ENCODE measurements at regions not wholly inside any gene's neighbourhood (a gene's known extent, or its start where the extent isn't known, plus 50 kb on each side); places are given as distances from the start of the nearest gene placed in this dataset.
"Not testable (repeated sequence)": the region's sequence is repeated elsewhere in the genome, so short reads cannot be mapped to it uniquely, and the experiment has no call there.

DNA sequence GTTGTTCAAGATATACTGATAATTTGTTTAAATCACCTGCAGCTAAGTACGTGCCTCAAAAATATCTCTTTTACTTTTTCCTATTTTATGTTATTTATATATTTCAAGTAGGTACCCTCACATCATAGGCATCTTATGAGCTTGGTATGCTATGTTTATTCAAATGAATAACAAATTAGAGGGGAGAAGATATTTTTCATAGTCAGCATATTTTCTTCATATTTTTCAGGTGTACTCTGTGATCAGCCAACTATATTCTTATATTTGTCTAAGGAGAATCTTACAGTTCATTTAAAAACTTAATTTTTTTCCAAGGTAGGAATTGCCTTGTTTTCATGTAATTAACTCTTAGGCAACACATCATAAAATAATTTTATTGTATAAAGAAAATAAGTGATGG is 421.1 kb upstream of the GRM7 start:
- in situ Hi-C loops (cut with MboI; ENCODE audit: low pct_unique_long_range_greater_than_20kb, low sequenced_read_pairs): no loop called here
- no peak for DNase-seq

DNA sequence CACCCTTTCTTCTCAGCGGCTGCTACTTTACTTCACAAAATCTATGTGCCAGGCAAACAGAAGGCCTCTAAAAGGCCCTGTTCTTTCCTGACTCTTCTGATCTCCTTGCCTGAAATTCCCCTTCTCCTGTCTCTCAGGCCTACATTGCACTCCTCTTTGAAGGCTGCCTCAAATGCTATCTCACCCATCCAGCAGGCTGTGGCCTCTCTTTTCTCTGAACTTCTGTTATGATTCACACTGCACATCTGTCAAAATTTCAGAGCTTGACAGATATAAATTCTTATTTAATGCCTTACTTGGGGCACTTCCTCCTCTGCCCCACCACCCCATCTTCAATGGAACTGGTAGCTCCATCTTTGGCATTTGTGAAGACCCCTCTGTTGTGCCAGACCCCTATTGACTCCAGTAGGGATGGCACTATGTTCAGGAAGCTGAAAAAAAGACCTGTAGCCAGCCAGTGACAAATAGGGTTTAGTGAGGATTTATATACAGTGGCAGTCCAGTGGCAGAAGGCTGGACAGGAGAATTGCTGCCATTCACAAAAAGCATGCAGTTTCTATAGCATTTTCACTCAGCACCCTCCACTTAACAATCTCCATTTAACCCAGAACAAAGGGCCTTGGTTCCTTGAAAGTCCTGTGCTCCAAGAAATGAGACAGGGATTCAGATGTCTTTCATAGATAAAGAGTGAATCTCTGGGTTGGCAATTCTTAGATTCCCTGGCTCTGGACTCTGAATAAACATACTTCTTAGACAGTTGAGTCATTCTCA is 415.8 kb upstream of the GRM7 start:
- DNase-seq: no peak
- in situ Hi-C loops (cut with MboI; ENCODE audit: low pct_unique_long_range_greater_than_20kb, low sequenced_read_pairs): no loop called here

DNA sequence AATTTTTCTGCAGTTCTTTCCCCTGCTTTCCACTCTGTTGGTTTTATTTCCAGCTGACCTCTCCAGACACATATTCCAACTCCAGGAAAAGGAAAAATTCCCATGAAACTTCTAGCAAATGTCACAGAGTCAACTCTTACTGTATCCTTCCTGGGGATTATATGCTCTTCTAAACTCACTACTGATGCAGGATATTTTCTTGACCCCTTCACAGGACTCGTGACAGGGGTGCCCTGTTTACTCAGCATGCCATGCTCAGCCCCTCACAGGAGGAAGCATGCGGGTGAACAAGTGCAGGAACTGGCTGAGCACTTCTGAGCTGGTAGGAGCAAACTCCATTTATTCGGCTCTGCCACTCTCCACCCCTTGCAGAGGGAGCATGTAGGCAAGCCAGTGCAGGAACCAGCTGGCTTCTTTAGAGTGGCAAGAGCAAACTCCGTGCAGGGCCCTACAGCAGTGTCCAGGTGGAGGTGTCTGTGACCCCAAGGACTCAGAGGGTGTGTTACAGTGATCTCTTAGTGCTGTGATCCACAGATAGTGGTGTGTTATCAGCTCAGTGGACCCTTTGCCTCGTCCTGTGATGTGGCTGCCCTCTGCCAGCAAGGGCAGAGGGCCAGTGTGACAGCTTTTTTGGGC is 413.6 kb upstream of the GRM7 start:
- DNase-seq: no peak
- in situ Hi-C loops (cut with MboI; ENCODE audit: low pct_unique_long_range_greater_than_20kb, low sequenced_read_pairs): no loop called here

DNA sequence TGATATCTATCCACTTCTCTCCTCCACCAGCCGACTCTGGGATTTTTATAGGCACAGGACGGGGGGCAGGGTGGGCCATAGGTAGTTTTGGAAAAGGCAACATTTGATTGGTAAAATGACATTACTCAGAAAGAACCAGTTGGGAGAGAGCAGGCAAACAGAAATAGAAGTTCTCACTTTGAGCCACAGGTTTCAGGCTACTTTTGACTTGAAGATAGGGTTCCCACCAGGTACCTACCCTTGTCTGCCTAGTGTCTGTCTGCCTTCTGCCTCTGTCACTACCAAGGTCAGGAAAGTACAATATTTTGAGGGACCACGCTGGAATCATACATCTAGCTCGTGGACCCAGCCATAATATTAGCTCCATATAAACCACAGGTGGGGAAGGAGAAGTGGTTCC is 412.9 kb upstream of the GRM7 start:
- in situ Hi-C loops (cut with MboI; ENCODE audit: low pct_unique_long_range_greater_than_20kb, low sequenced_read_pairs): no loop called here
- no peak for DNase-seq

DNA sequence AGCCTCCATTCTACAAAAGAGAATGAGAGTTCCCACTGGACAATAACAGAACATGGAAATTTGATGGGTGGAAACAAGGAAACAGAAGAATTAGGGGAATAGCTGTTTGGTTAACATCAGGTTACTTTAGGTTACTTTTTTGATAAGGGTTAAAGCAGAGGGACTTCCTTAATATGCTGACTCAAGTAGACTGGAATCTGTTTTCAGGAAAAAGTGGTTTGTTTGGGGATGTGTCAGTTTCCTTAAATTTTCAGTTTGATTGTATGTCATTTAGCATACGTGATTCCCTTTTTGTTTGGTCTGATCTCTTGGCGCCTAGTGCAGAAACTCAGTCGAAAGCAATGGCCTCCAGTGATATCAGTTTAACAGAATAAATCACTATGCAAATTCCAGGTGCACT is 411.8 kb upstream of the GRM7 start:
- no peak for DNase-seq
- in situ Hi-C loops (cut with MboI; ENCODE audit: low pct_unique_long_range_greater_than_20kb, low sequenced_read_pairs): no loop called here

DNA sequence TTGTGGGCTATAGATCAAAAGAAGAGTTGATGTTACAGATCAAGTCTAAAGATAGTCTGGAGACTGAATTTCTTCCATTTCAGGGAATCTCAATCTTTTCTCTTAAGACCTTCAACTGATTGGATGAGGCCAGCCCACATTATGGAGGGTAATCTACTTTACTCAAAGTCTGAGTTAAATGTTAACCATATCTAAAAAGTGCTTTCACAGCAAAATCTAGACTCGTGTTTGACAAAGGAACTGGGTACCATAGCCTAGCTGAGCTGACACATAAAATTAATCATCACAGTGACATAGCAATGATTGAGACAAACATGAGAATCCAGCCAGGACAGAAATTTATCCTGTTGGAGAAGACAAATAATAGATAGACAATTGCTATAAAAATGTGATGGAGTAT is 407.9 kb upstream of the GRM7 start:
- no peak for DNase-seq
- in situ Hi-C loops (cut with MboI; ENCODE audit: low pct_unique_long_range_greater_than_20kb, low sequenced_read_pairs): no loop called here

DNA sequence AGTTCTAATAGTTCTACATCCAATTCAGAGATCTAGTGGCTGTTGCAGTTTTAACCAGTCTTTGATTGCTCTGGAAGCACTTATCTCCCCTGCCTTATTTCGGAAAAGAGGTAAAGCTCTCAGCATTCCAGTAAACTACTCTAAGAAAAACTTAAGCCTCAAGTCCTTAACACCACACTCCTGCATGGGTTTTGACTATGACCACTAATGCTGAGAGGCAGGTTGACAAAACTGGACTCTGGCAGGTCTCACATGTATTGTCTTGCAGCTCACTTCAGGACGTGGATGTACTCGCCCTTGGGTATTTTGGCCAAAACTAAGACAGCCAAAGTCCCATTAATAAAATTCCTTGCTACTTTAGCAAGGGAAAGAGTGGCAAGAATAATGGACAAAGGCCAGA is 405.9 kb upstream of the GRM7 start:
- in situ Hi-C loops (cut with MboI; ENCODE audit: low pct_unique_long_range_greater_than_20kb, low sequenced_read_pairs): no loop called here
- DNase-seq: no peak

DNA sequence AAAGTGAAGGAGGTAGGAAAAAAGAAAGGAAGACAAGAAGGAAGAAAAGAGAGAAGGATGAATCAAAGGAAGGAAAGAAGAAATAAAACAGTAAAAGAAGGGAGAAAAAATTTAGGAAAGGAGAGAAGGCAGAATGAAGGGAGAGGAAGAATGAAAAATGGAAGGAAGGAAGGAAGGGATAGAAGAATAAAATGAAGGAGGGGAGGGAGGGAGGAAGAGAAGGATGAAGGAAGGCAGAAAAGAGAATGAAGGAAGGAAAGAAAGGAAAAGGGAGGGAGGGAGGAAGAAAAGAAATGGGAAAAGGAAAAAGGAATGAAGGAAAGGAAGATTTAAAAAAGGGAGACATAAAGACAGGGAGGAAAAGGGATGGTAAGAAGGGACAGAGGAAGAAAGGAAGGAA is 393.7 kb upstream of the GRM7 start:
- in situ Hi-C loops (cut with MboI; ENCODE audit: low pct_unique_long_range_greater_than_20kb, low sequenced_read_pairs): no loop called here

DNA sequence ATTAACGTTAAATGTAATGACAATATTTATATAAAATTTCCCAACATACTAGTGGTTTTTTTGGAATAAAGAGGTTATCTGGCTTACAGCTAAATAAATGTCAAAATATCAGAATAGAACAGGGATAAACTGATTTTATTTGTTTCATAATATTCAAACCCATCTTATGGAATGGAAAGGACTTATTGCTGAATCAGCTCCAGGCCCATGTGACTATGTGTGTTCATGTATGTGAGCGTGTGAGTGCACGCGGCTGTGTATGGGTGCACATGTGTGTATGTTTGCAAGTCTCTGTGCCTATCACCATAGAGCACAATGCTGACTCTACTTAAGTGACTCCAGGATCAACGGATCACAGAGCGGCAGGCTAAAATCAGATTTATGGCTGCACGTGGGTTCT is 392.3 kb upstream of the GRM7 start:
- in situ Hi-C loops (cut with MboI; ENCODE audit: low pct_unique_long_range_greater_than_20kb, low sequenced_read_pairs): no loop called here
- no peak for DNase-seq

More for the DNA sequence above, 393.7 kb upstream of the GRM7 start:
- no peak for DNase-seq

DNA sequence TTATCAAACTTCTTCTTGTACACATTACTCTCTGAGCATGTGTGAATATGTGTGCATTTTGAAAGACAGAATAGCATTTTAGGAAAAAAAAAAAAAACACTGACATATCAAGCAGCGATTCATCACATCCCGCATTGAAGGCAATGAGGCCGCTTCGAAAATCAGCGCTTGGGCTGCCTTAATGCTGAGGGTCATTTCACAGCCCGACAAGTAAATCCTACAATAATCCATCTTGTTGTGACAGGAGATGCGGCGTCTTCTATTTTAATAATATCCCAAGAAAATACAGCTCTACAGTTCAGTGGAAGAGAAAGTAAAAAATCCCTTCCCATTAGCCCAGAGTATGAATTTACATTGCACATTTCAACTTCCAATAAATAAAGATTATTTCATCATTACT is 389.2 kb upstream of the GRM7 start:
- DNase-seq: no peak
- in situ Hi-C loops (cut with MboI; ENCODE audit: low pct_unique_long_range_greater_than_20kb, low sequenced_read_pairs): no loop called here

DNA sequence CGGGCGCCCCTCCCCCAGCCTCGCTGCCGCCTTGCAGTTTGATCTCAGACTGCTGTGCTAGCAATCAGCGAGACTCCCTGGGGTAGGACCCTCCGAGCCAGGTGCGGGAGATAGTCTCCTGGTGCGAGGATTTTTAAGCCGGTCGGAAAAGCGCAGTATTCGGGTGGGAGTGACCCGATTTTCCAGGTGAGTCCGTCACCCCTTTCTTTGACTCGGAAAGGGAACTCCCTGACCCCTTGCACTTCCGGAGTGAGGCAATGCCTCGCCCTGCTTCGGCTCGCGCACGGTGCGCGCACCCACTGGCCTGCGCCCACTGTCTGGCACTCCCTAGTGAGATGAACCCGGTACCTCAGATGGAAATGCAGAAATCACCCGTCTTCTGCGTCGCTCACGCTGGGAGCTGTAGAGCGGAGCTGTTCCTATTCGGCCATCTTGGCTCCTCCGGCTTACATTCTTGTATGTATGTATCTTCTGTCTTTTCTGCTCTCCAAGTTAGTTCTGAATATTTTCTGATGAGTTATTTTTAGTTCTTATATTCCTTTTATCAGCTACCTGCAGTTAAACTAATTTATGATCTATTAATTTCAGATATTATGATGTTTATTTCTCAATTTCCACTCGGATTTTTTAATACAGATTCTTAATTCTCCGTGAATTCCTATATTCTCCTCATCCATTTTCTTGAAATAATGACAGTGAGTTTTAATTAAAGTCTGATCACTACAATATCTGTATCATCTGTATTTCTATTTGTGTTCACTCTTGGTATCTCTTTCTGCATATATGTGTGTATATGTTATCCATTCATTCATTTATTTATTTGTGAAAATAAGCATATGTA is 370.2 kb upstream of the GRM7 start:
- in situ Hi-C loops (cut with MboI; ENCODE audit: low pct_unique_long_range_greater_than_20kb, low sequenced_read_pairs); DNase-seq: not testable (repeated sequence)

DNA sequence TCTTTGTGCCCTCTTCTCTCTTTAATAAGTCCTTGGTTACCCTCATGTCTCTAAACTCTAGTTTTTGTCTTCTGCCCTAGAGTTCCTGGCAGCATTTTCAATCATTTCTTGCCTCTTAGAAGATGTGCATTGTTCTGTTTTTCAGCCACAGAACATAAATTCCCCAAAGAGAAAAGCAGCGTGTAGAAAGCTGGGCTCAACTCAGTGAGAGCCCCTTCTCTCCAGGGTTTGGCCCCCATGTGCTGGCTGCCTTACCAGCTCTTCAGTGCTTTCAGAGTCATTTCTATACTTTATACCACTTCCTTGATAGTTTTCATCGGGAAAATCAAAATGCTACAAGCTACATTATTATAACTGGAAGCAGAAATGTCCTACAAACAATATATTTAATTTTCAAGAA is 369.1 kb upstream of the GRM7 start:
- in situ Hi-C loops (cut with MboI; ENCODE audit: low pct_unique_long_range_greater_than_20kb, low sequenced_read_pairs): no loop called here
- DNase-seq: no peak

DNA sequence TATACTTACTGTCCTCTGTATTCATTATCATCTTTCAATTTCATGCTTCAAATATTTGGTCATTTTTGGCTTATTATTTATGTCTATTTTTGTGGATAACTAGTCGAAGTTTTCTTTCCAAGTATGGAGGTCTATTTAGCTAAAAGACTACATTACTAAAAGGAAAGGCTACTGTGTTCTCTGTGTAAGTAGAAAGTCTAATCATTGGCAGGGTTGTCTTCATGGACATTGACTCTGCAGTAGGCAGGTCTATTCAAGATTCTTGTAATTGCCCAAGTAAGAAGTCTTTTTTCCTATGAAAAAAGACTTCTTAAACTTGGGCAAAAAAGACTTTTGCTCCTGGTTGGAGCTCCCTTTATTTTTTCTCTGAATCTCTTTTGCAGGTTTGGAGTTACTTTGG is 368.6 kb upstream of the GRM7 start:
- in situ Hi-C loops (cut with MboI; ENCODE audit: low pct_unique_long_range_greater_than_20kb, low sequenced_read_pairs): no loop called here
- DNase-seq: no peak

DNA sequence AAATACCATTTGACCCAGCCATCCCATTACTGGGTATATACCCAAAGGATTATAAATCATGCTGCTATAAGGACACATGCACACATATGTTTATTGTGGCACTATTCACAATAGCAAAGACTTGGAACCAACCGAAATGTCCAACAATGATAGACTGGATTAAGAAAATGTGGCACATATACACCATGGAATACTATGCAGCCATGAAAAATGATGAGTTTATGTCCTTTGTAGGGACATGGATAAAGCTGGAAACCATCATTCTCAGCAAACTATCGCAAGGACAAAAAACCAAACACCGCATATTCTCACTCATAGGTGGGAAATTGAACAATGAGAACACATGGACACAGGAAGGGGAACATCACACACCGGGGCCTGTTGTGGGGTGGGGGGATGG is 362.0 kb upstream of the GRM7 start:
- DNase-seq; in situ Hi-C loops (cut with MboI; ENCODE audit: low pct_unique_long_range_greater_than_20kb, low sequenced_read_pairs): not testable (repeated sequence)

DNA sequence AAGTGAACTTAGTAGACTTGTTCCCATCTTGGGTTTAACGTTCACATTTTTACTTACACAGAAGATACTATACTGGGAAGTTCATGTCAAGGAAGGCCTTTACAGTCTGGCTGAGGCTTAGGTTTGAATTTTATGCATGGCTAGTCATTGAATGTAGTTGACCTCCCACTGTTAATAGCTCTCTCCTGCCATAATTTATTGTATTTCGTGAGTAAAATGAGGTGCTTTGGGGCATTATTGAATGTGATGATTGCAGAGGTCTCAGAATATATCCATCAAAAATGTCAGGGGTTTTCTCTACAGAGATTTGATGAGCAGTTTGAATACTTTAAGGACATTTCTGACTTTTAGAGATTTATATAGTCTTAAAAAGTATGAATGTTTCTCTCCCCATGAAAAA is 356.6 kb upstream of the GRM7 start:
- in situ Hi-C loops (cut with MboI; ENCODE audit: low pct_unique_long_range_greater_than_20kb, low sequenced_read_pairs): no loop called here

DNA sequence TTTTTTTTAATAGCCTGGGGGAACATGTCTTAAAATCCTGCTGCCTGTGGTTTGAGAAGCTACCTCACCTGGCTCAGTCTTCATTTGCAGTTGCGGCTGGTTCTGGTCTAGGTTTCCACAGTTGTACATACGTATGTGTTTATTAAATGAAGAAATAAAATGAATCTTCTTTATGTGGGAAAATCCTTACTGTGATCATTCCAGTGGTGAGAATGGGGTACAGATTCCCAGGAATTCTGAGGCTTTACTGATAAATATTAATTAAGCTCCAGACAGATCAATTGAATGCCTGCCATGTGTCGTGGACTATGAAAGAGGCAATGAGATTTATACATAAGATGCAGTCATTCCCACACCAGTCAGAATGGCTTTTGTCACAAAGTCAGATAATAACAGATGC is 356.1 kb upstream of the GRM7 start:
- no peak for DNase-seq
- in situ Hi-C loops (cut with MboI; ENCODE audit: low pct_unique_long_range_greater_than_20kb, low sequenced_read_pairs): no loop called here

More for the DNA sequence above, 356.6 kb upstream of the GRM7 start:
- no peak for DNase-seq

DNA sequence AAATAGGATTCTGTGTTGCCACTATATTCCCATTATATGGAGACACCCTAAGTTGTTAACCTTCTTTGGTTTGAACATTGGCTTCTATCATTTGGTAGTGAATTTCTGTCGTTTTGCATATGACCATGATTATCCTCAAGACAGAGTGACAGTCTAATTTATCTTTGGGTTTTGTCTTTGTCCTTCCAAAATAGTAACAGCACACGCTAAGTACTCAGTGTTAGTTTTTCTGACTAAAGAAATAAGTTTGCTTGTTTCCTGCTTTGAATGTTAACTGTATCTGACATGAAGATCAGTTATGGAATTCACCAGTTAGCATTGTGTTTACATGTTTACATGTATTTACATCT is 352.5 kb upstream of the GRM7 start:
- in situ Hi-C loops (cut with MboI; ENCODE audit: low pct_unique_long_range_greater_than_20kb, low sequenced_read_pairs): no loop called here
- DNase-seq: no peak

DNA sequence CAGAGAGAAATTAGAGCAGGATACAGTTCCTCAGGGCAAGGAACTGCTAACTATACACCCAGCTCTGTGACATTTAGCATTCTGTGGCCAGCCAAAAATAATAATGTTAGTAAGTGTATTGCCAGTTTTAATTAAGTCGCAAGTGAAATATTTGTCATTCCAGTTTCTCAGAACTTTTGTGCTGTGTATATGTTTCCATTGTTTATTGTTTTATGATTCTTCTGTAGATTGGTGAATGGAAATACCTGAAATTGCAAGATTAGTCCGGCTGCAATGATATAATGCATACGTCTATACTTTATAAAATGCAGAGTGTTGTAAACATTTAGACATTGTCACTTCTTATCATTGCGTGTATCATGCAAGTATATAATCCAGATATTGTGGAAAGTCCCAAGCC is 351.3 kb upstream of the GRM7 start:
- no peak for DNase-seq
- in situ Hi-C loops (cut with MboI; ENCODE audit: low pct_unique_long_range_greater_than_20kb, low sequenced_read_pairs): no loop called here

DNA sequence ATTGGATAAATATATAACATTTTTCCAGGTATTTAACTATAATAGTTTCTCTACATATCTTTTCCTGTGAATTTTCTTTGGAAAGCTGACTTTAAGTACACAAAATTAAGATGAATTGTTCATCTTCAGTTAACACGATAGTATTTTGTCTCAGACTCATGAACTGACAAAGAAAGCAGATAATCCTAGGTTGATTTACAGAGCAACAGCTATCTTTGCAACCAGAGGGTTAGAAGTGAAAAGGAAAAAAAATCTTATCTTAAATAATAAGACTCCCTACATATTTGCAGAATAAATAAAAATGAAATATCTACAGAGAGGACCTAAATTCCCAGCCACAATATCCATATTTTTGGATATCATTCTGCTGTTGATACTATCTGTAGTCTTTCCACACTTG is 350.2 kb upstream of the GRM7 start:
- in situ Hi-C loops (cut with MboI; ENCODE audit: low pct_unique_long_range_greater_than_20kb, low sequenced_read_pairs): no loop called here
- no peak for DNase-seq

DNA sequence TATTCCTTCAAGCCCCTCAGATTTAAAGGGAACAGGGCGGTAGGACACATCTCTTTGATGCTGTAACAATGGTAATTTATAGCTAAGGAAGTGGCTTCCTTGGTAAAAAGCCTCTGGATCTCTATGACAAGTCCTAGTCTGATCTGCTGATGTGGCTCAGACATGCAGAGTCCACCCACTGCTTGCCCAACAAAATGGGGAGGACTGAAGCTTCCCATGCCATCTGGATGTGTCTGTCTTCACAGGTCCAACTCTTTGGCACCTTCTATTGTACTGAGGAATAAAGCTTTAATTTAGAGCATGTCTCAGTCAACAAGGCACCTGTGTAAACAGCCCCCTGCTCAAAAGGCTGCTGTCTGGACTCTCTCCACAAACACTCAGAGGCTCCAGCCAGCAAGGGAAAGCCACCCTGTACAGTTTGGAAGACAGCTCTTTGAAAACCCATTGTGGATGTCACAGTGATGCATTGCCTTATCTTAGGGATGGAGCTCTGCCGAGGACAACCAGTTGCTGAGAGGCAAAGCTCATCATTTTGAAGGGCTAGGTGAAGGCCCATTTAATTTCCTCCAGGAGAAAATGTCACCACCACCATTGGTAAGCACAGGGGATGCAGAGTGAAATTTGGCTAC is 348.6 kb upstream of the GRM7 start:
- DNase-seq: no peak
- in situ Hi-C loops (cut with MboI; ENCODE audit: low pct_unique_long_range_greater_than_20kb, low sequenced_read_pairs): no loop called here
